Uterus (tissue), 2 donors: ENCODE measurements at regions not wholly inside any gene's neighbourhood (a gene's known extent, or its start where the extent isn't known, plus 50 kb on each side); places are given as distances from the start of the nearest gene placed in this dataset.

Source experiments
- POLR2A ChIP-seq, 2 donors: fragments of 450-650 bp; IDR thresholded peaks; one replicate each; pipeline ENCODE4 v1.6.1; 2016; ENCODE audit warnings: antibody characterized with exemption in 2 of 2, mild to moderate bottlenecking in 1 of 2, moderate library complexity in 1 of 2
- TF ChIP-seq, protein P1 (sequence below), 4 experiments: fragments of 200-600 bp in 2 of 4; fragments of 450-650 bp in 2 of 4; sonication (generic) in 2 of 4; IDR thresholded peaks; one replicate each; pipeline ENCODE4 v1.5.1; 2016 to 2019; ENCODE audit warnings: antibody characterized with exemption in 4 of 4, mild to moderate bottlenecking in 2 of 4, moderate library complexity in 1 of 4

GRCh38 chr5:57659886-57660285 is 177.3 kb upstream of the ACTBL2 start:
- TF ChIP-seq, protein P1, sequence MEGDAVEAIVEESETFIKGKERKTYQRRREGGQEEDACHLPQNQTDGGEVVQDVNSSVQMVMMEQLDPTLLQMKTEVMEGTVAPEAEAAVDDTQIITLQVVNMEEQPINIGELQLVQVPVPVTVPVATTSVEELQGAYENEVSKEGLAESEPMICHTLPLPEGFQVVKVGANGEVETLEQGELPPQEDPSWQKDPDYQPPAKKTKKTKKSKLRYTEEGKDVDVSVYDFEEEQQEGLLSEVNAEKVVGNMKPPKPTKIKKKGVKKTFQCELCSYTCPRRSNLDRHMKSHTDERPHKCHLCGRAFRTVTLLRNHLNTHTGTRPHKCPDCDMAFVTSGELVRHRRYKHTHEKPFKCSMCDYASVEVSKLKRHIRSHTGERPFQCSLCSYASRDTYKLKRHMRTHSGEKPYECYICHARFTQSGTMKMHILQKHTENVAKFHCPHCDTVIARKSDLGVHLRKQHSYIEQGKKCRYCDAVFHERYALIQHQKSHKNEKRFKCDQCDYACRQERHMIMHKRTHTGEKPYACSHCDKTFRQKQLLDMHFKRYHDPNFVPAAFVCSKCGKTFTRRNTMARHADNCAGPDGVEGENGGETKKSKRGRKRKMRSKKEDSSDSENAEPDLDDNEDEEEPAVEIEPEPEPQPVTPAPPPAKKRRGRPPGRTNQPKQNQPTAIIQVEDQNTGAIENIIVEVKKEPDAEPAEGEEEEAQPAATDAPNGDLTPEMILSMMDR (IDR thresholded peaks at IDR 0.05), result no peak
- TF ChIP-seq POLR2A (IDR thresholded peaks at IDR 0.05), result no peak
